ENCODE measurements at regions not wholly inside any gene's neighbourhood (a gene's known extent, or its start where the extent isn't known, plus 50 kb on each side); places are given as distances from the start of the nearest gene placed in this dataset.

GRCh38 chr3:18531662-18532061 lies 106.5 kb upstream of the SATB1 start:
- no peaks in the 10 kb centered on the region for H3K79me2 ChIP-seq (ENCODE audit: insufficient read depth, low read length)
- Mint-ChIP-seq H3K36me3 (ENCODE audit: insufficient read depth in 1 of 3, low read depth in 3 of 3) (no peaks in the 10 kb centered on the region), H3K4me1 (peaks cover 0 to 6% of the 10 kb centered on the region in 2 experiments; a peak in 1 of 4 replicates), H3K27me3 (ENCODE audit: low read depth) (no peaks in the 10 kb centered on the region), H3K27ac (no peak overlapping the region), H3K4me3 (no peak overlapping the region), H3K9me3 (no peaks in the 10 kb centered on the region)
- H4K5ac ChIP-seq (ENCODE audit: insufficient read length, low read depth, low read length) = no peak overlapping the region
- no peak overlapping the region for H3K9ac ChIP-seq (ENCODE audit: extremely low read depth, insufficient read length, low read length)
- no peak overlapping the region for H2AFZ ChIP-seq (ENCODE audit: low read length)
- no peaks in the 10 kb centered on the region for H3K23me2 ChIP-seq (ENCODE audit: insufficient read length, low read depth, low read length, poor library complexity, severe bottlenecking)
- H3K18ac ChIP-seq (ENCODE audit: insufficient read length, low read depth, low read length) = no peak overlapping the region
- no peak for TF ChIP-seq CTCF (conservative IDR thresholded peaks at IDR 0.05)
- H2BK120ac ChIP-seq (ENCODE audit: low read depth, low read length, poor library complexity, severe bottlenecking) = no peak overlapping the region
- H3K4me2 ChIP-seq (ENCODE audit: insufficient read depth, insufficient read length, low read length) = no peak overlapping the region
- no peak overlapping the region for H3K4ac ChIP-seq (ENCODE audit: low read depth, low read length)
- H3K14ac ChIP-seq (ENCODE audit: insufficient read depth, low read length) = no peak overlapping the region
- H3K56ac ChIP-seq (ENCODE audit: insufficient read length, low read depth, low read length) = no peak overlapping the region
- H4K8ac ChIP-seq (replicated peaks; ENCODE audit: insufficient read length, low read depth, low read length) = no peak overlapping the region
- H3T11ph ChIP-seq (ENCODE audit: low read length) = no peak overlapping the region
- no peak overlapping the region for H3K27ac ChIP-seq (ENCODE audit: insufficient read length, low read depth, low read length)
- no peak overlapping the region for H4K91ac ChIP-seq (ENCODE audit: insufficient read length, low read depth, low read length)
- H2BK20ac ChIP-seq (ENCODE audit: low read depth, low read length, poor library complexity, severe bottlenecking) = no peak overlapping the region
- no peak for DNase-seq
- no peaks in the 10 kb centered on the region for H3K79me1 ChIP-seq (ENCODE audit: insufficient read depth, low read depth, low read length, poor library complexity, severe bottlenecking)
- H2AK5ac ChIP-seq (ENCODE audit: insufficient read length, low read length) = no peak overlapping the region
- H4K20me1 ChIP-seq (ENCODE audit: control insufficient read depth, insufficient read depth, insufficient read length) = no peaks in the 10 kb centered on the region
- no CpG with 5 or more reads among the region's 1 CpG for WGBS (ENCODE audit: extremely low coverage, insufficient read length, low lambda C conversion rate)
- H2BK15ac ChIP-seq (ENCODE audit: low read depth, low read length) = no peak overlapping the region
- no peaks in the 10 kb centered on the region for H3K4me1 ChIP-seq (ENCODE audit: insufficient read depth, low read length)
- no peak overlapping the region for H3K23ac ChIP-seq (ENCODE audit: insufficient read length, low read depth, low read length)
- no peaks in the 10 kb centered on the region for H3K9me3 ChIP-seq (ENCODE audit: control insufficient read depth, low read depth, low read length)
- H2BK12ac ChIP-seq (ENCODE audit: insufficient read length, low read depth, low read length) = no peak overlapping the region
- no peak overlapping the region for H2BK5ac ChIP-seq (ENCODE audit: insufficient read length, low read length)
- no peaks in the 10 kb centered on the region for H3K27me3 ChIP-seq (ENCODE audit: insufficient read depth, low read length)
